Endothelial cell of umbilical vein (primary cell): ENCODE measurements at regions not wholly inside any gene's neighbourhood (a gene's known extent, or its start where the extent isn't known, plus 50 kb on each side); places are given as distances from the start of the nearest gene placed in this dataset.

Source experiments
- BruUV-seq: library from RNA; stranded (reverse); fragments of 400-500 nt; replicated peaks from 2 replicates; lab custom pipeline; 2021; lab: Mats Ljungman, UMichigan
- CTCF ChIA-PET: fragments of 300-600, 350-600 bp; sonication (Branson Sonifier 250); formaldehyde crosslinking; loops from one replicate; lab custom pipeline; 2021; ENCODE audit warnings: antibody characterized with exemption, inconsistent platforms; lab: Charles Lee
- POLR2A ChIA-PET: fragments of 300-600, 350-600 bp; sonication (Branson Sonifier 250); formaldehyde crosslinking; loops from one replicate; lab custom pipeline; 2021; ENCODE audit warnings: antibody characterized with exemption, inconsistent platforms; lab: Charles Lee
- DNase-seq: peaks from one replicate; pipeline ENCODE4 v3.0.0-alpha.2; 2011; ENCODE audit warnings: low read depth, low spot score
- FAIRE-seq: peaks from 2 replicates; lab custom pipeline; 2011; peaks lifted over from hg19 to GRCh38; lab: Jason Lieb, UNC
- H2AFZ ChIP-seq: 2 replicates; pipeline ENCODE4 v1.6.0; 2012; ENCODE audit warnings: low read depth, low read length, control low read depth, inconsistent platforms
- H3K27ac ChIP-seq: 2 replicates; pipeline ENCODE4 v1.5.1; 2011; ENCODE audit warnings: low read depth, mild to moderate bottlenecking, control low read depth, low read length, moderate library complexity; ENCODE audit not compliant: insufficient read depth
- H3K27me3 ChIP-seq, 2 experiments: 2 replicates each; pipeline versions ENCODE4 v1.6.0 to v1.6.1; 2011; ENCODE audit warnings: low read length in 2 of 2, mixed read lengths in 1 of 2; ENCODE audit not compliant: control insufficient read depth in 2 of 2, insufficient read depth in 2 of 2
- H3K36me3 ChIP-seq, 2 experiments: 2 replicates in 1 of 2; 3 replicates in 1 of 2; pipeline ENCODE4 v1.5.1; 2011; ENCODE audit warnings: low read length in 2 of 2, mild to moderate bottlenecking in 1 of 2, moderate library complexity in 1 of 2; ENCODE audit not compliant: control insufficient read depth in 2 of 2, insufficient read depth in 2 of 2; ENCODE audit errors: extremely low read depth in 1 of 2
- H3K4me1 ChIP-seq: 3 replicates; pipeline ENCODE4 v1.5.1; 2011; ENCODE audit warnings: mild to moderate bottlenecking, low read length; ENCODE audit not compliant: control insufficient read depth, insufficient read depth; ENCODE audit errors: extremely low read depth
- H3K4me2 ChIP-seq: 2 replicates; pipeline ENCODE4 v1.6.1; 2011; ENCODE audit warnings: low read length, control low read depth, mixed read lengths; ENCODE audit not compliant: insufficient read depth
- H3K4me3 ChIP-seq, 3 experiments: fragments of 200-600 bp in 1 of 3; sonication (generic), shearing (Covaris generic) in 1 of 3; replicated peaks in 1 of 3; 2 replicates each; pipeline ENCODE4 v1.5.1; 2011 to 2016; ENCODE audit warnings: control low read depth in 3 of 3, low read length in 3 of 3, mild to moderate bottlenecking in 2 of 3, inconsistent platforms in 1 of 3, low read depth in 1 of 3, moderate library complexity in 1 of 3; ENCODE audit not compliant: insufficient read depth in 1 of 3
- H3K79me2 ChIP-seq: 2 replicates; pipeline ENCODE4 v1.6.0; 2012; ENCODE audit warnings: low read length, inconsistent platforms; ENCODE audit not compliant: control insufficient read depth, insufficient read depth
- H3K9ac ChIP-seq: replicated peaks from 2 replicates; pipeline ENCODE3; 2011; ENCODE audit warnings: low read length, control low read depth; ENCODE audit not compliant: insufficient read depth; ENCODE audit errors: extremely low read depth
- H3K9me1 ChIP-seq: replicated peaks from 3 replicates; pipeline ENCODE4 v1.6.0; 2011; ENCODE audit warnings: mild to moderate bottlenecking, low read length; ENCODE audit not compliant: control insufficient read depth, insufficient read depth; ENCODE audit errors: extremely low read depth
- H3K9me3 ChIP-seq: replicated peaks from 2 replicates; pipeline ENCODE4 v1.5.1; 2012; ENCODE audit warnings: low read length, inconsistent platforms; ENCODE audit not compliant: control insufficient read depth, insufficient read depth
- H4K20me1 ChIP-seq: replicated peaks from 2 replicates; pipeline ENCODE3; 2011; ENCODE audit warnings: mild to moderate bottlenecking, low read length; ENCODE audit not compliant: control insufficient read depth, insufficient read depth; ENCODE audit errors: extremely low read depth
- CTCF ChIP-seq, 2 donors: IDR thresholded peaks; 1 replicate in 1 of 2; 2 replicates in 1 of 2; pipeline ENCODE4 v1.5.1; 2011; ENCODE audit warnings: low read length in 2 of 2, mild to moderate bottlenecking in 2 of 2, moderate library complexity in 2 of 2, control low read depth in 1 of 2, inconsistent platforms in 1 of 2, low read depth in 1 of 2; ENCODE audit not compliant: insufficient read depth in 1 of 2; ENCODE audit errors: extremely low read depth in 1 of 2
- EZH2 ChIP-seq: IDR thresholded peaks from 2 replicates; pipeline ENCODE4 v1.6.1; 2012; ENCODE audit warnings: borderline replicate concordance, low read depth, mild to moderate bottlenecking, moderate library complexity, low read length, inconsistent platforms; ENCODE audit not compliant: severe bottlenecking
- FOS ChIP-seq: IDR thresholded peaks from 2 replicates; pipeline ENCODE4 v1.6.1; 2011; ENCODE audit warnings: mild to moderate bottlenecking, low read length, moderate library complexity, borderline replicate concordance; ENCODE audit not compliant: insufficient read depth
- GATA2 ChIP-seq: IDR thresholded peaks from 2 replicates; pipeline ENCODE4 v1.7.0; 2011; ENCODE audit warnings: low read depth, mild to moderate bottlenecking, moderate library complexity, mixed read lengths, low read length; ENCODE audit not compliant: insufficient read length, insufficient read depth
- JUN ChIP-seq: IDR thresholded peaks from 2 replicates; pipeline ENCODE4 v1.6.1; 2011; ENCODE audit warnings: borderline replicate concordance, low read depth; ENCODE audit not compliant: insufficient read length, insufficient read depth
- MAX ChIP-seq: IDR thresholded peaks from 2 replicates; pipeline ENCODE4 v1.6.1; 2011; ENCODE audit not compliant: insufficient read depth, insufficient read length
- MYC ChIP-seq: IDR thresholded peaks from one replicate; pipeline ENCODE4 v1.6.1; 2011; ENCODE audit warnings: mild to moderate bottlenecking, low read depth, low read length
- POLR2A ChIP-seq: IDR thresholded peaks from 2 replicates; pipeline ENCODE4 v1.6.1; 2012; ENCODE audit warnings: low read depth, mild to moderate bottlenecking, control low read depth, low read length
- POLR2AphosphoS5 ChIP-seq: IDR thresholded peaks from 2 replicates; pipeline ENCODE4 v1.6.1; 2012; ENCODE audit warnings: low read depth, mild to moderate bottlenecking, control low read depth, low read length, moderate library complexity; ENCODE audit not compliant: insufficient read depth
- dilution Hi-C: fragments of 300-500 bp; cut with MboI; formaldehyde crosslinking; loops from one replicate; pipeline ENCODE4 v1.15.0; 2019; ENCODE audit warnings: low sequenced_read_pairs; ENCODE audit not compliant: extremely low pct_ligation_motif_present
- intact Hi-C: fragments of 100-400 bp; cut with micrococcal nuclease; formaldehyde crosslinking; loops from one replicate; pipeline ENCODE4 v1.10.0; 2022

- intact Hi-C loops, result no loop called here
- Histone ChIP-seq H3K9me1 (no peaks in the 10 kb centered on the region), H3K9ac (no peak overlapping the region), H3K9me3 (no peaks in the 10 kb centered on the region), H3K27me3 (peaks cover 2% of the 10 kb centered on the region in 2 experiments), H3K27ac (no peak overlapping the region), H3K4me3 (no peak overlapping the region), H3K4me1 (no peaks in the 10 kb centered on the region), H3K79me2 (no peaks in the 10 kb centered on the region), H3K4me2 (no peak overlapping the region), H4K20me1 (no peaks in the 10 kb centered on the region), H3K36me3 (no peaks in the 10 kb centered on the region), H2AFZ (no peak overlapping the region)
- TF ChIP-seq JUN (no peak), EZH2 (no peak), MAX (no peak), FOS (no peak), CTCF (IDR thresholded peaks at IDR 0.05; ENCODE audit: extremely low read depth in 1 of 2, insufficient read depth in 1 of 2, low read depth in 1 of 2, low read length in 2 of 2) (no peak), GATA2 (no peak), POLR2A (no peak), POLR2AphosphoS5 (no peak), MYC (no peak)
- CTCF ChIA-PET, result interaction anchor here (0.8 to 1.9 kb wide), 5 partner anchors 9 to 123 kb away, joined by 3 to 7 read pairs (median 5); no protein-coding TSS in a partner anchor
- BruUV-seq, result no TSS peak
- no peak for DNase-seq
- dilution Hi-C loops, result no loop called here
- POLR2A ChIA-PET, result no interaction called here
- FAIRE-seq, result no peak
Observed at GRCh38 chr5:54366707-54367106, 56.3 kb upstream of the ARL15 start.
